Stimulated activated naive CD4-positive, alpha-beta T cell (primary cell): ENCODE measurements at regions not wholly inside any gene's neighbourhood (a gene's known extent, or its start where the extent isn't known, plus 50 kb on each side); places are given as distances from the start of the nearest gene placed in this dataset.

Source experiments
- DNase-seq, 6 experiments: peaks; one replicate each; lab custom pipeline; 2025; lab: John Stamatoyannopoulos, UW

DNA sequence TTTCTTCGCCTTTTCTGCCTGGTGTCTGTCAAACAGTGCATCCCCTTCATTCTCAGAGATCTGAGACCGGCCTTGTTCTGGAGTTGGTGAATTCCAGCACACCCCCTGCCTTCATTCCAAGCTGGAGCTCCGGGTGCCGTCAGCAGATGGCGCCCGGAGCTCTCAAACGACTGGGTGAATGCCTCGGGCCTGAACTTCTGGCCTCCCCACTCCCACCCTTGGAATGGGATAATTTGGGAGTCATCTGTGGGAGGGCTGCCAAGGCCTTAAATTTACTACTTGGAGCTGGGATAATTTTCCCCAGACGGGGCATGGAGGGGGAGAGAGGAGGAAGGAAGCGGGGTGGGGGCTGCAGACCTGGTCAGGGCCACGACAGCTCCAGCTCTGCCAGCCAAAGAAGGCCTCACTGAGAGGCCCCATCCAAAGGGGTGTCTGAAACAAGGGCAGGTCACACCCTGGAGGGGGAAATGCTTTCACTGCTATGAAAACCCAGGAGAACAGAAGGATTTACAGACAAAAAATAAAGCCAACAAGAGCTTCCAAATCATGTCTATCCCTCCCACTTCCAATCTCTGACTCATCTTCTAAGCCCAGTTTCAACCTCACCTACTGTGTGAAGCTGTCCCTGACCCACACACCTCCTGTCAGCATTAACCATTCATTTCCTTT lies 187.9 kb downstream of the OPA1 start:
- peak in 3 of 6 experiments; percentile 1 to 5 (median 3) for DNase-seq

DNA sequence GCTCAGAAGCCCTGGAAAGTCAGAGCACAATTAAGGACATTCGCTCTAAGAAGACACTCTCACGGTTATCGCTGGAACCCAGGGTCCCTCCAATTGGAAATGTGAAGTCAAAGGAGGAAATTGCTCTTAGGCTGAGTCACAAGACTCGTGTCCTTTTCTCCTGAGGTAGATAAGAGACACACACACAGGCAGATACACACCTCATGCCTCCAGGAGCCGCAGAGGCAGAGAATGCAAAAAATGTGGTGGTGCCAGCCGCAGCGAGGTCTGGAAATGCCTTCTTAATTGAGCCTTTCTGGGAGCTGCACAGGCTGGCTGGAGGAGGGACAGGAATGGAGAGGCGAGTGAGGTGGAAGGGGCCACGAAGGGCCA lies 189.3 kb downstream of the OPA1 start:
- DNase-seq, result no peak

DNA sequence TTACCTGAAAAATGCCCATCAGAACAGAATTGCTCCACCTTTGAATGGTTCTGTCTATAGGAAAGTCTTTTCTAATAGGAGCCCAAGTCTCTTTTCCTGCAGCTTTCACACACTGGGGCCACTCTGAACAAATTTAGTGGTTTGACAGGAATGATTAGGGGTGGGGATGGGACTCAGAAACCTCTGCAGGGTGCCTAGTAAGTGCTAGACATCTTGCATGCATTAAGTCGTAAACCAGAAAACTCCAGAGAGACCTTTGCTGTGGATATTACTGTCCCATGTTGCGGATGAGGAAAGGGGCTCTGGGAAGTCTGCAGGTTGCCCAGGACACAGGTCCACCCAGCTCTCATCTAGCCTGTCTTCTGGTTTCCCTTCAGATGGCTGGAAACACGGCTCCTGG lies 189.7 kb downstream of the OPA1 start:
- DNase-seq, result no peak

DNA sequence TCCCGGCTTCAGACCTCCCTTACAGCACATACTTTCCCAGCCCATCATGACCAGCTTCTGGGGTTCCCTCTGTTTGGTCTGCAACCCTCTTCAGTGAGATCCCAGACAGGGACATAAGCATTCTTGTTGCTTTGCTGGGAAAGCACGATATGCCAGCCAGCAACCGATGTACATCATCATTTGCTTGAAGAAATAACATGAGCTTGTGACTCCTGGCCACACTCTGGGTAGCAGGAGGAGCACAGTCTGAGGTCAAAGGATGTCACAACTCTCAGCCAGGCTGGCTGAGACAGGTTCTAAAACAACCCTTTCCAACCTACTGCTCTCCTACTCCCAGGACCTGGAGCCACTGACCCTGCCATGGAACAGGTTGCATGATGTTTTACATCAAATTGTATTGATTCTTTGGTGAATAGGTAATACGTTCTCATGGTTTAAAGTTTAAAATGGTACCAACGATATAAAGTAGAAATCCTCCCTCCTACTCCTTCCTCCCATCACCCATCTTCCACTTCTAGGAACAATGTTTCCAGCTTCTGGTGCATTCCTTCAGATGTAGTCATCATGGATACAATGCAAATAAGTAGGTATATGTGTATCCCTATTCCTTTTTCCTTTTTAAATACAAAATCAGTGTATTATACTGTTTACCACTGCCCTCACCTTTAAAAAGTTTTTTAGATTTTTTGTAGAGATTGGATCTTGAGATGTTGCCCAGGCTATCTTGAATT lies 190.3 kb downstream of the OPA1 start:
- DNase-seq, result no peak

DNA sequence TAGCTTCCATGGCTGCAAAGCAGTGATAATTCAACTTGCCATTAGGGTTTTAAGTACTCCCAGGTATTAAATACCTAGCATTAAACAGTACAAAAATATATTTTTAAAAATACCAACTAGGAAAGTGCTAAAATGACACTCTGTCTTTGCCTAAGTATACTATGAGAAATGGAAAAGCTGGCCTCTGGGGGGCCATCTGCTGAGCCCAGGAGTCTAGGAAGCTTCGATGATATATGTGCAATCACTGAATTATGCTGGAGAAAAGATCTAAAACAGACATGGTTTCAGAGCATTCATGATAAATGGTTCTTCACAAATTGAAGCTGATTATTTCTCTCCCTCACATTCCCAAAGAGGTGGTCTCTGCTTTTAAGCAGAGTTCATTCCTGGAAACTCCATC lies 191.8 kb downstream of the OPA1 start:
- no peak for DNase-seq

DNA sequence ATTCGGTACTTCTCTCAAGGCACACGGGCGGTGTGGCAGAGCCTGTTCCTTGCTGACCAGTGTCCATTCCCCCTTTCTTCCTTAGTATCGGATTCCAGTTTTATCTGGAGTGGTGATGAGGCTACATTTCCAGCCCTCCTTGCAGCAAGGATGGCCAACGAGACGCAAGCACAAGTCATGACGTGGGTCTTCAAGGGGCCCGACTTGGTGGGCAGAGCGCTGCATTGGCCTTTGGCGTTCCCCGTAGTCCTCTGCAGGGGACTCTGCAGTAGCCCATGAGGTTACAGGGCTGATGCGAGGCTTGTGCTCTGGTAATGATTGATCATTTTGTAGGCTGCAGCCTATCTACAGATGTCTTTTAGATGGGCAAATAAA lies 194.5 kb downstream of the OPA1 start:
- no peak for DNase-seq

DNA sequence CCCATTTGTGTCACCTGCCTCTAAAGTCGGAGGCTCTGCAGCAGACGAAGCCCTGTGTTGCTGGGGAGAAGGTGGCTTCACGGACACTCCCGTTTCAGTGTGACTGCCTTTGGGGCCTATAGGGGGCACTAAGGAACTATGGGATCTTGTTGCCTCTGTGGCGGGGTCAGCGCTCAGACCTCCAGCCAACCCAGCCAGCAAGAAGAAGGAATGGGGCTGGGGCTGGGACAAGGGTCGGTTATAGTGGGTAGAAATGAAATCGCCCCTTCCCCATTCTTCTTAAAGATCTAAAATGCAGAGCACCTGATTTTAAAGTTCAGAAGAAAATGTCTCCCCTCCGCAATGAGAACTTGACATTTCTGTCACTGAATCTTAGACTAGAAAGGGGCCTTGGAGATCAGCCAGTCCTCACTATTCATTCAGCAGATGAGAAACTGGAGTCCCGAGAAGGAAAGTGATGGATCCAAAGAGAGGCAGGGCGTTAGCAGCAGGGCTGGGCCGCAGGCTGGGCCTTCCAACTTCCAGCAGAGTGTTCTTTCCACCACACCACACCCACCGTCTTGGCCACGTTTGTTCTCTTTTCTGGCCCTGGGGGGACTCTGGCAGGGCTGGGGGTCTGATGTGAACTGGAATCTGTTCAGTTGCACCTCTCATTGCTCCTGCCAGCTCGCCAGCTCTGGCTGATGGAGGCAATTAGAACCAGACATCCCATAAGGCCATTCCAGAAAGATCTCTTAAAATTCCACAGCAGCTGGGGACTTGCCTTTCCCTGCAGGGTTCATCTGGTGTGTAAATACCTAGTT lies 195.4 kb downstream of the OPA1 start:
- DNase-seq, result peak in 2 of 6 experiments; percentile 1 to 12

DNA sequence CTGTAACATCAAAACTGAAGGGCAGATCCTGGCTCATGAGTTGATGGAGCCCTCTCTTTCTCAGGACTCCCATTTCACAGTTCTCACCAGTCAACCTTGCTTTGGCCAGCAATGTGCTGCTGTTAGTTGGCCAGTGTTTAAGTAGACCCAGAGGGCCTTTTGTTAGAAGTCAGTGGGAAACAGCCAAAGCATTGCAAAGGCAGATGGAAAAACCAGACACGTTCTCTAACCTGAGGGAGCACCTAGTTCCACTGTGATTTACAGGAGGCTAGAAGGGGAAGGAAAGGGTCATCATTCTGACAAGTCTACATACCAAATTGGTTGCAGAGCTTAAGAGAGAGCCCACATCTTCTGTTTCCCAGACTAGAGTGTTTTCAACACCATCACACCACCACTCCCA lies 196.4 kb downstream of the OPA1 start:
- no peak for DNase-seq

DNA sequence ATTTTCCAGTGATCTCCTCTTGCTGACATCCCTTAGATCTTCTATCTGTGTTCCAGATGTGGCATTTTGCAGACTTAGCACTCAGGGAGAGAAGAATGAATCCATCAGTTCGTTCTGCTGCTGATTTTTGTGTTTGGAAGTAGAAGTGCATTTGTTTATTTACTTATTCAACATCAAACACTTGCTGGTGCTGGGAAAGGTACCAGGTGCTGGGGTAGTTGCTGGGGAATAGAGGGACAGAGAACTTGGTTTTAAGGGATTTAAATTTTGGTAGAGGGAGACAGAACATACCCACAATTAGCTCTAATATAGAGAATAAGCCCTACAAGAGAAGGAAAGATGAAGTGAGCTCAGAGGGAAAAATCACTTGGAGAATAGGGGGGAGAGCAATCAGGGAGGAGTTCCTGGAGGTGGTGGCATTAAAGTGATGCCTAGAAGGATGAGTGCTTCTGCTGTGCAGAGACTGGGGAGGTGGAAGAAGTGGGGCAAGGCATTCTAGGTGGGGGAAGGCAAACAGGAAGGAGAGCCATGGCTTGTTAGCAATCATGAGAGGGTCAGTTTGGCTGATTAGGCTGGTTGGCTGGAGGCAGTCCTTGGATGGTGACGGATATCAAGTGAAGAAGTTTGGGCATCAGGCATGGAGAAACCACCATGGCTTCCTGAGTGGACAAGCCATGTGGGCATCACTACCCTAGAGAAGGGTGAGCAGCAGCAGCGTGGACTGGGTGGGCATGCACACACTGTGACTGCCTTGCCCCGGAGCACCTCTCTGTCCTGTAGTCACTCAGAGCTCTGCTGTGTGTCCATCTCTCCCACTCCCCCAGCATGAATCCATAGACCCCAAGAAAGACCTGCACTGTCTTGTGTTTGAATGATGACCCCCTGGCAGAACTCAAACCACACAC lies 197.3 kb downstream of the OPA1 start:
- no peak for DNase-seq

DNA sequence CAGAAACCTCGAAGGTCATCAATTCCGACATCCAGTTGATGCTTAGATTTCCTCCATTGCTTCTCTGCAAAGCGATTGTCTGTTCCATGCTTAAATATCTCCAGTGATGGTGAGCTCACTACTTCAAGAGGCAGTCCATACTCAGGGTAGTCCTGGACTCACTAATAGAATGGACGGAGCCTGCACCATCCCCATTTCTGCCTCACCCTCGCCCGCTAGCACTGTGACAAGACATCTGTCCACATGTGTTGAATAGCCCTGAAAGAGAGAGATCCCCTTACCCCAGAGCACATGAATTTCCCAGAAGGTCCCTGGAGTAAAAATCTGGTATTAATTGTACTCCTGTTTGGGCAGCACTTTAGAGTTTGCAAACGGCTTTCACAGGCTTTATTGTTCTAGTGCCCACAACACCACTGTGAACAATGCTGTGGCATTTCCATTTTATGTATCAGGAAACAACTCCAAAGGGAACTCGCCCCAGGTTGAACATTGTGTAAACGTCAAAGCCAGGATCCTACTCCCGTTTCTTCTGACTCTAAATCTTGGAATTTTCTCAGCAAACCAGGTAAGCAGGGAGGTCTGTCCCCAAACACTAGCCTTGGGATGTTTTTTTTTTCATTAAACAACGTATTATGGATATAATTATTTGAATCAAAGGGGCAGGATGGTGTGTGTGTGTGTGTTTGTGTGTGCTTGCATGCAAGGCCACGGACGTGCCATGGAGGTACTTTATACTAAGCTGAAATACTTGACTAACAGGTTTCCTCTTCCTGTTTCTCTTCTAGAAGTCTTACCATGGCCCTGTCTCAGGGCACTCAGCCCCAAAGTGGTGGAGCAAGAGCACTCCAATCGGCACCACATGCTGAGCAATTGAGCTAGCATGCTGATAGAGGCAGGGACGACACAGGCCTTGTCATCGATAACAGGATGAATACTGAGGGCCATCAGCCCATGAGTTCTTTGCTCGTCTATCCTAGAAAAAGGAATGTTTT lies 198.3 kb downstream of the OPA1 start:
- DNase-seq, result no peak

DNA sequence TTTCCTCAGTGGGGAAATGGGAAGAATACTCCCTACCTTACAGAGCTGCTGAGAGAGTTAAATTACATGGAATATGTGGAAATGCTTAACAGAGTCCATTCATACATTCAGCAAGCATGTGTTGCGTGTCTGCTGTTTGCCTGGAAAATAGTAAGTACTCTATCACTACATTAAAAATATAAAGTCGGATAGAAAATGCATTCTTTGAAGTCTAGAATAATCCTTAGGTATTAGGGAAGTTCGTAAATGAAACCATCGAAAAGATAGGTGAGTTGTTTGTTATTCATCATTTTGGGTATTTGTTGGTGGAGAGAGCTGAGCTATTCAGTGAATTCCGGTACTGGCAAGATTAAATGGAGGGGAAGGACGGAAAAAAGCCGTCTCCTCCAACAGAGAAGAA lies 200.1 kb downstream of the OPA1 start:
- DNase-seq, result no peak

DNA sequence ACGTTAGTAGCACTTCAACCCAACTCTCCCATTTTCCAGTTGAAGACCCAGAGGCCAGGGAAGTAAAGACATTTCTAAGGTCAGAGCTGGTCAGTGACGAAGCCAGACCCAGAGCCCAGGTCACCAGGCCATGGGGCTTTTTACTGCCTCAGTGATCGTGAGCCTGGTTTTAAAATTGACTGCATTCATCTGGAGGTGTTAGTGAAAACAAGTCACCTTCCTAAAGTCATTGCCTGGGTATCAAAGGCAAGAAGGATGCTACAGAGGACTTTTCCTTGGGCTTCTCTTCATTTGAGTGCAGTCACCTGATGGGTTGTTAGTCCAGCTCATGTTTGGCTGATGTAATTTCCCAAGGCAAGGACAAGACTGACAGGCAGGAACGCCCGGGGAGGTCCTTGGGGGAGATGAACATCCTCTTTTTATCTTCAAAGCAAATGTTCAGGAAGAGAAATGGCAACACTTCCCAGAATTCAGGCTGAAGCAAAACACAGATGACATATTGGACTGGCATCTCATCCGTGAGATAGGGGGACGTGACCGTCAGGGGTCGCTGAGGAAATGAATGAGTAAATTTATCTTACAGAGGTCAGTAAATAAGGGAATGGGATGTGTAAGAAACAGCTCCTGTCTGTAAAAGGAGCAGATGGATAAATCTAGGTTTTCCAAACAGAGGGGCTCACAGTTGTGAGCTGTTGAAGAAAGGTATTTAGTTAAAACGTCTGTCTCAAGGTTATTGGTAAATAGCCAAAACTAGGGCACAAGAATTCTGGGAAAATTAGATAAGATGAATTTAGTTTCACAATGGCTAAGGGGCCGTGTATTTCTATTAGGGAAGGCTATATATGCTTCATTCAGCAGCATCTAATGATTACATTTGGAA lies 201.2 kb downstream of the OPA1 start:
- no peak for DNase-seq

DNA sequence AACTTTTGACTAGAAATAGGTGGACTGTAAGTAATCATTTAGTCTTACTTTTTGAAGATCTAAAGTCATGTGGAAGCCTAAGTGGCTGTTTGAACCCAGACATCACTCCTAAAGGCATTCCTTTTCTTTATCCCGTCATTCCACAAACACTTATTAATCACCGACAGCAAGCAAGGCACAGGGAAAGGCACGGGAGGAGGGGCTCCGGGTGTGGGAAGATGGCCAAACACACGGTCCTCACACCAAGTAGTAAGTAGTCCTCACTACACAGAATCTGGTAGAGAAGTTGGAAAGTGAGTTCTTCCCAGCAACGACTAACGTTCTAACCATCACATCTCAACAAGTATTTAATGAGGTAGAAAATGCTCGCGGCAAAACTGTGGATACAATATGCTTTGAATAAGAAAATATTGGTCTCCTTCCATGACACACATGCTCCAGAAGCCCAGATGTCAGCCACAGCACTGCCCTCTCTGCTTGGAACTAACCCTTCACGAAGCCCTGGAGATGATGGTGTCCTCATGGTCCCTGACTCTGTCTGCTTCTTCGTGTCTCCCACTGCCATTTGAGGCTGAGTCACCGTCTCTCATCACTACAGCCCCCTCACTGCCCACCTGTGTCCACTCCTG lies 202.2 kb downstream of the OPA1 start:
- no peak for DNase-seq

DNA sequence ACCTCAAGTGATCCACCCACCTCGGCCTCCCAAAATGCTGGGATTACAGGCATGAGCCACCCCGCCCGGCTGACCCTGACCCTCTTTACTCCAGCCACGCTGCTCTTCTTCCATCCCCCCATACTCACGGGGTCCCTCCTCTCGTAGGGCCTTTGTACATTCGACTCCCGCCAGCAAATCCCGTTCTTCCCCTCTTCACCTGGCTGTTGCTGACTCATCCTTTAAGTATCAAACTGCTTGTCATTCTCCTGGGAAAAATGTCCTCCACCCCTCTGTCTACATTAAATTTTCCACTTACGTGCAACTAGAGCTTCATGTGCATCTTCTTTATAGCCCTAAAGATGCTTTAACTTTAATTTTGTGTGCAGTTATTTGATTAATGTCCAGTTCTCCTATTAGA lies 203.1 kb downstream of the OPA1 start:
- no peak for DNase-seq

DNA sequence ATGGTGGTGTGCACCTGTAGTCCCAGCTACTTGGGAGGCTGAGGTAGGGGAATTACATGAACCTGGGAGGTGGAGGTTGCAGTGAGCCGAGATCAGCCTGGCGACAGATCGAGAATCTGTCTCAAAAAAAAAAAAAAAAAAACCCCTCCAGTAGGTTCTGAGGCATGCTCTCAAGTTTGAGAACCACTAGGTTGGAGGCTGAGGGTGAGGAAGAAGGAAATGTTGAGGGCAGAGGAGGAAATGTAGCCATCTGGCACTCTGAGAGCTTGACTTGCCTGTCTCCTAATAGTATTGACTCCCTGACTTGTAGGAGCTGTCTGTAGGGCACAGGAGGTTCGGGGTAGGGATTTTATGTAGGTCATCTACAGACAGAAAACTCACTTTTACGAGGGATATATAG lies 204.6 kb downstream of the OPA1 start:
- no peak for DNase-seq

DNA sequence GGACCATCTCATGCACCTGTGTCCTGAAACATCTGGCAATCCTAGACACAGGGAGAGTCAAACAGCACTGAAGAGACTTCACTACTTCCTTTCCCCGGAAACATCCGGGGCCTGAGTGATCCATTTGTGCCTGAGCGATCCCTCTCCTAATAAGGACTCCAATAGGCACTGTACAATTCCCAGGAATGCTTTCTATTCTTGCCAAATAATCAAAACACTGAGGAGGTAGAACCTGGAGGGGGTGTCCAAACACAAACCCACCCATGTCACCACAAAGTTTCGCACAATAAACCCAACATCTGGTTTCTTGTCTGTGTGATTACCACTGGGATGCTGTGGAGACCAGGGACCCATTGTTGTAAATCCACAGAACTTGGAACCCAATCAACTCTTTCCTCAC lies 205.0 kb downstream of the OPA1 start:
- no peak for DNase-seq

DNA sequence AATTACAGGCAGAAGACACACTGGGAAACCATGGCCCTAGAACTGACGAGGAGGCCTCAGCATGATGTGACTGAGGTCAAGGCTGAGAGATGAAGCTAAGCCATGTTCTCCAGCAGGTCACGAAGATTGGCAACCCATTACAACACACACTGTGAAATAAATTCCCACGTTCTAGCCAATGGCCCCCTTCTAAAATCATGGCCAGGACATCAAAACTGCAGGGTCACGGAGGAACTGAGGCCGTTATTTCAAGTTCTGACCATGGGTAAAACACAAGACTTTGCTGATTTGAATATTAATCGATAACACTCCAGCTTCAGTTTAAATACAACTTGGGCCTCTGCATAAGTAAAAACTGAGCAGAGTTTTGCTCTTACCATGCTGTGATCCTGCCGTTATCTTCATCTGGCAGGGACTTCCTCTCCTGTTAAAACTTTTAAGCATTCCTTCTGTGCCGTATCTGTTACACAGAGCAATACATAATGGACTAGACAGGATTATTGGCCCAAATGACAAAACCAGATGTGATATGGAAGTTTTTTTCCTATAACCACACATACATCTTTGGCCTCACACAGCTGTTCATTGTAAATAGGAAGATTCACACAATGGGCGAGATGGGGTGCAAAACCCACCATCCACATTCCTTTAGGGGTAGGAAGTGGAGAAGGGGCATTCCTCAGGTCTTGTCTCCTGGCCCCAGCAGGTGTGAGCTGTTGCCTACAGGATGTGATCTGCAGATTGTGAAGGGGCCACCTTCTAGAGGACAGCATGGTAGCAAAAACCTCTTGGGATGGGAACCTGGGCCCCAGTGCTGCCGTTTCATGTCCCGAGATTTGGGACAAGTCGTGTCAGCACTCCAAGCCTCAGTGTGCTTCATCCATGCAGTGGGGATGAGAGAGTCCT lies 207.4 kb downstream of the OPA1 start:
- DNase-seq, result no peak

DNA sequence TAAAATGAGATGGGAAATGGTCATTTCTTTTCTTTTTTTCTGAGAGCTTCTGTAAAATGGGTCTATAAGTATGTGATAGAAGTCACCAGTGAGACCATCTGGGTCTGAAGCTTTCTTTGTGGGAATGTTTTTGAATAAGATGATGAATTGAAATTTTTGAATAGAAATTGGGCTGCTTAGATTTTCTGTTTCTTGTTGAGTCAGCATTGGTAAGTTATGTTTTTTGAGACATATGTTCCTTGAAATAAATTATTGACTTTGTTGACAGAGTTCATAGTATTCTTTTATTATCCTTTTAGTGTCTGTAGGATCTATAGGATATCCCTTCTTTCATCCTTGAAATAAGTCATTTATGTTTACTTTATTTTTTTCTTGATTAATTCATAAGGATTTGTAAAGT lies 208.1 kb downstream of the OPA1 start:
- no peak for DNase-seq
